Suppressor macrophage (primary cell): ENCODE measurements at regions not wholly inside any gene's neighbourhood (a gene's known extent, or its start where the extent isn't known, plus 50 kb on each side); places are given as distances from the start of the nearest gene placed in this dataset.

Experiments used
- DNase-seq, 4 experiments: peaks; one replicate each; pipeline ENCODE4 v3.0.0-alpha.2; 2020 to 2022

DNA sequence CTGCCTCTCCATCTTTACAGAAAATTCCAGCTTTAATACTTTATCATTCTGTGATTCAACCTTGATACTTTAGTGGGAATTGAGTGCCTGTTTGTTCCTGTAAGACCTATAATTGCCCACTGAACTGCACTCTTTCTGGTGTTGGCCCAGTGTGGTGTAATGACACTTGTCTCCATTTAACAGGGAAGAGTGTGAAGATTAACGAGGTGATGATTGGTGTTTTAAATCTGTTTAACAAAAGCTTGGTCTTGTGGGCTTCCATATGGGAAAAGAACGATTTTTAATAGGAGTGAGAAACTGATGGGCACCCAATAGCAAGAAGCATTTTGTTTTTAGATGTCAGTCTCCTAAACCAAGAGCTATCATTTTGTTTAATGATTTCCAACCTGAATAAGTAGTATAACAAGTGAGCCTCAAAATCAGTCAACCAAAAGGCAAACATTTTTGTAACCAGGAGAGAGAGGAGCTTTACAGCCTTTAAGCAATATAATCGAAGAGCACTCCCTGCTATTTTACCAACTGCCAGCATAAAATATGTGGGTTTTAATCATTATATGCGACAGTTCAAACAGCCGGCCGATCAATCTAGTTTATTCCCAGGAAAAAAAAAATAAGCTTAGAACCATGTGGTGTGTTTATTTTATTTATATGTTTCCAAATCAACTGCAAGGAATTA, 50.2 kb downstream of the SUPT20HL1 start:
- DNase-seq, result no peak

GRCh38 chrX:24412637-24413363, 52.3 kb upstream of the PDK3 start:
- DNase-seq, result peak; percentile 15 to 67 (median 58)
